GM12875 (cell line): ENCODE measurements at regions not wholly inside any gene's neighbourhood (a gene's known extent, or its start where the extent isn't known, plus 50 kb on each side); places are given as distances from the start of the nearest gene placed in this dataset.

Experiments
- H3K4me3 ChIP-seq: one replicate; pipeline ENCODE4 v1.5.1; 2011; ENCODE audit warnings: low read depth, low read length, control low read depth
- TF ChIP-seq, protein P1 (sequence below): IDR thresholded peaks from 2 replicates; pipeline ENCODE4 v1.5.1; 2011; ENCODE audit warnings: low read depth, mild to moderate bottlenecking, control low read depth, inconsistent platforms, low read length, moderate library complexity, borderline replicate concordance; ENCODE audit not compliant: insufficient read depth

DNA sequence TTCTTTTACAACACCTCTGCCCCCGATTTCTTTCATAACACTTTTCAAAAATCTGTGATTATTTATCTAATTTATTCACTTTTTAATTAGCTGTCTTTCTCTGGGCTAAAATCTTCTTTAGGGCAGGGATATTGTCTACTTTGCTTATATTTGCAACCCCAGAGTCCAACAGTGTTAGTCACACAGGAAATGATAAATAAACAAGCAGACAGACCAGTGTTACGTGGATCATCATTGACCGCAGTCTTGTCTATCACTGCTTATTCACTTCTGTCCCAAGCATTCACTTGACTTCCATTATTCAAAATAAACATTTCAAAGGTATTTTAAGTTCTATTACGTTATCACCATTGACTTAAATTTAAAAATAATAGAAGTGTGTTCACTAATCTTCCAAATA lies 237.6 kb upstream of the UBE2E3 start:
- TF ChIP-seq, protein P1, sequence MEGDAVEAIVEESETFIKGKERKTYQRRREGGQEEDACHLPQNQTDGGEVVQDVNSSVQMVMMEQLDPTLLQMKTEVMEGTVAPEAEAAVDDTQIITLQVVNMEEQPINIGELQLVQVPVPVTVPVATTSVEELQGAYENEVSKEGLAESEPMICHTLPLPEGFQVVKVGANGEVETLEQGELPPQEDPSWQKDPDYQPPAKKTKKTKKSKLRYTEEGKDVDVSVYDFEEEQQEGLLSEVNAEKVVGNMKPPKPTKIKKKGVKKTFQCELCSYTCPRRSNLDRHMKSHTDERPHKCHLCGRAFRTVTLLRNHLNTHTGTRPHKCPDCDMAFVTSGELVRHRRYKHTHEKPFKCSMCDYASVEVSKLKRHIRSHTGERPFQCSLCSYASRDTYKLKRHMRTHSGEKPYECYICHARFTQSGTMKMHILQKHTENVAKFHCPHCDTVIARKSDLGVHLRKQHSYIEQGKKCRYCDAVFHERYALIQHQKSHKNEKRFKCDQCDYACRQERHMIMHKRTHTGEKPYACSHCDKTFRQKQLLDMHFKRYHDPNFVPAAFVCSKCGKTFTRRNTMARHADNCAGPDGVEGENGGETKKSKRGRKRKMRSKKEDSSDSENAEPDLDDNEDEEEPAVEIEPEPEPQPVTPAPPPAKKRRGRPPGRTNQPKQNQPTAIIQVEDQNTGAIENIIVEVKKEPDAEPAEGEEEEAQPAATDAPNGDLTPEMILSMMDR = no peak
- no peak overlapping the region for H3K4me3 ChIP-seq

DNA sequence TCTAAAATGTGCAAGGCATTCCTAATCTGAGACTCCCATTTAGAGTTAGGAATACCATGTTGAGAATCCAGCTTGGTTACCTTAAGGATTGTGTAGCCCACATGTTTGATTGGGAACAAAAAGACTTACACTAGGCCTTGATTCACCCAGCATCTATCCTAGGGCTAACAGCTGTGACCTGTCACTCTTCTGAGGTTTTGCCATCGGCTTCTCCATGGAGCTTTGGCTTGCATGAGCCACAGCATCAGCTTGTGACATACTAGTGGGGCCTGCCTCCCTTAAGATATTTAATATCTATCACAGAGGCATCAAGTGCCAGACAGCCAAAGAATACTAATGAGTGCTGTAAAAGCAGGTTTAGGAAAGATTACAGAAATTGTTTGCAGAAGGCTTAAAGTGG lies 241.3 kb upstream of the UBE2E3 start:
- no peak overlapping the region for H3K4me3 ChIP-seq
- TF ChIP-seq, protein P1 = no peak

DNA sequence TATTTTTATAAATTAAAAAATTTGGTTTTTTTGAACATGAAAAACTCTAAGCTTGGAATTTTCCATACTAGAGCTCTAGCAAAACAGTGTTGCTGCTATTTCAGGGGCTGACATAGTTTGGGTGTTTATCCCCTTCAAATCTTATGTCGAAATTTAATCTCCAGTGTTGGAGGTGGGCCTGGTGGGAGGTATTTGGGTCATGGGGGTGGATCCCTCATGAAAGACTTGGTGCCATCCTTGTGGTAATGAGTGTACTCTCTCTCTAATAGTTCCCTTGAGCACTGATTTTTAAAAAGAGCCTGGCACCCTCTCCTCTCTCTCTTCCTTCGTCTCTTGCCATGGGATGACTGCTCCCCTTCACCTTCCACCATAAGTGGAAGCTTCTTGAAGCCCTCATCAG lies 244.6 kb upstream of the UBE2E3 start:
- H3K4me3 ChIP-seq = no peak overlapping the region
- TF ChIP-seq, protein P1 = no peak

DNA sequence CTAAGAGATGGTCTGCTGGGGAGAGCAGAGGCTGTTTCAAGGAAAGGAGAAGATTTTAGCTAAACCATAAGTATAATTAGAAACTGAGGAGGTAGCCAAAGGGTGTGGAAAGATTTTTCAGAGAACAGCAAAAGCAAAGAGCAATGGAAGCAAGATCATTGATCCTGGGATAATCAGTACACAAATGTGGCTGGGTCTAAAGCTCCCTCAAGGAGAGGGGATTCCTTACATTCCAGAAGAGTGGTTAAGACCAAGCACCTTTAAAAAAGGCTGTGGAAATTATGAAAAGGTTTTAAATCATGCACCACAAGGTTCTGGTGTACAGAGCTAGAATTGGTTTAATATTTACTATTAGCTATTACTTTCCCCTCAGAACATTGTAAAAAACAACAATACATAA lies 246.0 kb upstream of the UBE2E3 start:
- no peak overlapping the region for H3K4me3 ChIP-seq
- TF ChIP-seq, protein P1 = no peak

- TF ChIP-seq, protein P1 = no peak
These were observed 247.1 kb upstream of the UBE2E3 start for GRCh38 chr2:180733330-180733729.

GRCh38 chr2:180732337-180732736 lies 248.1 kb upstream of the UBE2E3 start:
- TF ChIP-seq, protein P1 = no peak
- H3K4me3 ChIP-seq = no peak overlapping the region

More at GRCh38 chr2:180733330-180733729, 247.1 kb upstream of the UBE2E3 start:
- no peak overlapping the region for H3K4me3 ChIP-seq

- H3K4me3 ChIP-seq = no peak overlapping the region
- TF ChIP-seq, protein P1 = no peak
These were observed 249.4 kb upstream of the UBE2E3 start for GRCh38 chr2:180730976-180731375.
